OCI-M1 (cell line): ENCODE measurements at regions not wholly inside any gene's neighbourhood (a gene's known extent, or its start where the extent isn't known, plus 50 kb on each side); places are given as distances from the start of the nearest gene placed in this dataset.
A peak's percentile ranks its signal among the peaks of the same experiment; 100 is the strongest.

Source experiments
- DNase-seq: peaks from one replicate; lab custom pipeline; 2025; lab: John Stamatoyannopoulos, UW

- no peak for DNase-seq
Measured at GRCh38 chr2:76579911-76580310, 869.2 kb upstream of the GCFC2 start.

- no peak for DNase-seq
Measured at GRCh38 chr2:76572981-76573380, 862.3 kb upstream of the GCFC2 start.

- DNase-seq: no peak
Measured at GRCh38 chr2:76569819-76570218, 859.1 kb upstream of the GCFC2 start.

GRCh38 chr2:76567478-76567877, 856.8 kb upstream of the GCFC2 start:
- no peak for DNase-seq

GRCh38 chr2:76564734-76565133, 854.0 kb upstream of the GCFC2 start:
- no peak for DNase-seq

- DNase-seq: no peak
Measured at GRCh38 chr2:76563730-76564129, 853.0 kb upstream of the GCFC2 start.

- no peak for DNase-seq
Measured at GRCh38 chr2:76558157-76558556, 847.4 kb upstream of the GCFC2 start.

GRCh38 chr2:76556018-76556417, 845.3 kb upstream of the GCFC2 start:
- no peak for DNase-seq

GRCh38 chr2:76546207-76546606, 835.5 kb upstream of the GCFC2 start:
- no peak for DNase-seq

- DNase-seq: no peak
Measured at GRCh38 chr2:76544901-76545300, 834.2 kb upstream of the GCFC2 start.

GRCh38 chr2:76517574-76517909, 806.8 kb upstream of the GCFC2 start:
- DNase-seq: no peak

GRCh38 chr2:76516861-76517573, 806.3 kb upstream of the GCFC2 start:
- DNase-seq: no peak

- no peak for DNase-seq
Measured at GRCh38 chr2:76512201-76512820, 801.6 kb upstream of the GCFC2 start.

- no peak for DNase-seq
Measured at GRCh38 chr2:76506538-76506937, 795.8 kb upstream of the GCFC2 start.

GRCh38 chr2:76501641-76502040, 790.9 kb upstream of the GCFC2 start:
- no peak for DNase-seq

GRCh38 chr2:76498360-76498759, 787.6 kb upstream of the GCFC2 start:
- DNase-seq: no peak

- peak; percentile 86 for DNase-seq
Measured at GRCh38 chr2:76491503-76491902, 780.8 kb upstream of the GCFC2 start.

GRCh38 chr2:76478266-76479035, 767.7 kb upstream of the GCFC2 start:
- no peak for DNase-seq

GRCh38 chr2:76472946-76473345, 762.2 kb upstream of the GCFC2 start:
- no peak for DNase-seq

GRCh38 chr2:76469066-76469465, 758.4 kb upstream of the GCFC2 start:
- no peak for DNase-seq

- no peak for DNase-seq
Measured at GRCh38 chr2:76467326-76467725, 756.6 kb upstream of the GCFC2 start.

GRCh38 chr2:76464310-76464709, 753.6 kb upstream of the GCFC2 start:
- DNase-seq: no peak

GRCh38 chr2:76461431-76461830, 750.7 kb upstream of the GCFC2 start:
- no peak for DNase-seq
